ENCODE measurements at regions not wholly inside any gene's neighbourhood (a gene's known extent, or its start where the extent isn't known, plus 50 kb on each side); places are given as distances from the start of the nearest gene placed in this dataset.

GRCh38 chr10:121112136-121112535 is 261.0 kb downstream of the WDR11 start:
- H2AFZ ChIP-seq (ENCODE audit: low read depth), result no peak overlapping the region
- no peak overlapping the region for H3K4me3 ChIP-seq (ENCODE audit: low read depth in 2 of 2, low read length in 1 of 2)
- no peak for DNase-seq
- TF ChIP-seq NFIC (IDR thresholded peaks at IDR 0.05; ENCODE audit: borderline replicate concordance) (no peak), NRF1 (IDR thresholded peaks at IDR 0.05; ENCODE audit: low read depth, low read length) (no peak), FOXM1 (IDR thresholded peaks at IDR 0.05; ENCODE audit: low read depth) (no peak), RFX5 (IDR thresholded peaks at IDR 0.05; ENCODE audit: low read length) (no peak), RCOR1 (IDR thresholded peaks at IDR 0.05; ENCODE audit: low read length) (no peak), ELF1 (IDR thresholded peaks at IDR 0.05) (no peak), EP300 (IDR thresholded peaks at IDR 0.05; ENCODE audit: borderline replicate concordance in 1 of 2, low read depth in 1 of 2, low read length in 1 of 2) (no peak)
- TF ChIP-seq, protein P1, sequence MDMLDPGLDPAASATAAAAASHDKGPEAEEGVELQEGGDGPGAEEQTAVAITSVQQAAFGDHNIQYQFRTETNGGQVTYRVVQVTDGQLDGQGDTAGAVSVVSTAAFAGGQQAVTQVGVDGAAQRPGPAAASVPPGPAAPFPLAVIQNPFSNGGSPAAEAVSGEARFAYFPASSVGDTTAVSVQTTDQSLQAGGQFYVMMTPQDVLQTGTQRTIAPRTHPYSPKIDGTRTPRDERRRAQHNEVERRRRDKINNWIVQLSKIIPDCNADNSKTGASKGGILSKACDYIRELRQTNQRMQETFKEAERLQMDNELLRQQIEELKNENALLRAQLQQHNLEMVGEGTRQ (IDR thresholded peaks at IDR 0.05; ENCODE audit: borderline replicate concordance, low read depth, low read length), result no peak
- H3K9ac ChIP-seq, result no peak overlapping the region
- H3K36me3 ChIP-seq (replicated peaks in 1 of 2; ENCODE audit: control insufficient read depth in 1 of 2, insufficient read depth in 2 of 2, low read length in 1 of 2), result no peaks in the 10 kb centered on the region
- H3K79me2 ChIP-seq (ENCODE audit: insufficient read depth), result no peaks in the 10 kb centered on the region
- H3K4me1 ChIP-seq (ENCODE audit: control insufficient read depth in 1 of 2, insufficient read depth in 2 of 2, low read depth in 1 of 2, low read length in 1 of 2), result no peaks in the 10 kb centered on the region
- no peak overlapping the region for H3K4me2 ChIP-seq
- H3K27ac ChIP-seq (ENCODE audit: low read depth in 2 of 2, low read length in 1 of 2), result no peak overlapping the region
- POLR2A ChIA-PET, result no interaction called here
- no peaks in the 10 kb centered on the region for H3F3A ChIP-seq (replicated peaks; ENCODE audit: insufficient read depth)
- no peaks in the 10 kb centered on the region for H4K20me1 ChIP-seq (ENCODE audit: insufficient read depth)
- CTCF ChIA-PET, result interaction anchor here (0.6 kb wide), 1 partner anchor 21 kb away, joined by 3 read pairs; no protein-coding TSS in a partner anchor
- no peaks in the 10 kb centered on the region for H3K9me2 ChIP-seq
- no peaks in the 10 kb centered on the region for H3K9me3 ChIP-seq
- WGBS (ENCODE audit: low lambda C conversion rate), result 4% methylated on average over 1 of the region's 1 CpG
- no peaks in the 10 kb centered on the region for H3K27me3 ChIP-seq (ENCODE audit: insufficient read depth)

- TF ChIP-seq TEAD4 (IDR thresholded peaks at IDR 0.05; ENCODE audit: borderline replicate concordance, insufficient read depth) (no peak), TCF12 (IDR thresholded peaks at IDR 0.05) (no peak), GABPA (IDR thresholded peaks at IDR 0.05; ENCODE audit: low read depth) (no peak), MEF2A (IDR thresholded peaks at IDR 0.05; ENCODE audit: borderline replicate concordance, low read depth) (no peak), SMC3 (IDR thresholded peaks at IDR 0.05; ENCODE audit: low read depth, low read length) (no peak), EP300 (IDR thresholded peaks at IDR 0.05; ENCODE audit: borderline replicate concordance in 1 of 2, low read depth in 1 of 2, low read length in 1 of 2) (no peak), YY1 (IDR thresholded peaks at IDR 0.05; ENCODE audit: low read depth) (no peak), JUND (IDR thresholded peaks at IDR 0.05) (no peak), NRF1 (IDR thresholded peaks at IDR 0.05; ENCODE audit: low read depth, low read length) (no peak), RAD21 (IDR thresholded peaks at IDR 0.05; ENCODE audit: low read length) (no peak), GATA2 (CRISPR knock-in tag; IDR thresholded peaks at IDR 0.05) (no peak), CHD2 (IDR thresholded peaks at IDR 0.05; ENCODE audit: low read length, partially characterized antibody) (no peak), SIN3A (IDR thresholded peaks at IDR 0.05; ENCODE audit: borderline replicate concordance, low read depth, low read length) (no peak), POLR2AphosphoS5 (IDR thresholded peaks at IDR 0.05; ENCODE audit: low read depth, low read length) (no peak), RXRA (IDR thresholded peaks at IDR 0.05; ENCODE audit: borderline replicate concordance, low read depth) (no peak)
- TF ChIP-seq, protein P2, sequence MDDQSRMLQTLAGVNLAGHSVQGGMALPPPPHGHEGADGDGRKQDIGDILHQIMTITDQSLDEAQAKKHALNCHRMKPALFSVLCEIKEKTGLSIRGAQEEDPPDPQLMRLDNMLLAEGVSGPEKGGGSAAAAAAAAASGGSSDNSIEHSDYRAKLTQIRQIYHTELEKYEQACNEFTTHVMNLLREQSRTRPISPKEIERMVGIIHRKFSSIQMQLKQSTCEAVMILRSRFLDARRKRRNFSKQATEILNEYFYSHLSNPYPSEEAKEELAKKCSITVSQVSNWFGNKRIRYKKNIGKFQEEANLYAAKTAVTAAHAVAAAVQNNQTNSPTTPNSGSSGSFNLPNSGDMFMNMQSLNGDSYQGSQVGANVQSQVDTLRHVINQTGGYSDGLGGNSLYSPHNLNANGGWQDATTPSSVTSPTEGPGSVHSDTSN (IDR thresholded peaks at IDR 0.05), result no peak
- TF ChIP-seq, protein P1 (IDR thresholded peaks at IDR 0.05; ENCODE audit: borderline replicate concordance, low read depth, low read length), result no peak
- Histone ChIP-seq H3K9me2 (no peaks in the 10 kb centered on the region), H3F3A (replicated peaks; ENCODE audit: insufficient read depth) (no peaks in the 10 kb centered on the region), H3K27me3 (ENCODE audit: insufficient read depth) (no peaks in the 10 kb centered on the region), H2AFZ (ENCODE audit: low read depth) (no peak overlapping the region), H3K36me3 (replicated peaks in 1 of 2; ENCODE audit: control insufficient read depth in 1 of 2, insufficient read depth in 2 of 2, low read length in 1 of 2) (no peaks in the 10 kb centered on the region), H3K79me2 (ENCODE audit: insufficient read depth) (no peaks in the 10 kb centered on the region), H3K4me1 (ENCODE audit: control insufficient read depth in 1 of 2, insufficient read depth in 2 of 2, low read depth in 1 of 2, low read length in 1 of 2) (no peaks in the 10 kb centered on the region), H3K27ac (ENCODE audit: low read depth in 2 of 2, low read length in 1 of 2) (no peak overlapping the region), H3K4me2 (no peak overlapping the region), H3K9me3 (no peaks in the 10 kb centered on the region), H3K4me3 (ENCODE audit: low read depth in 2 of 2, low read length in 1 of 2) (no peak overlapping the region), H3K9ac (no peak overlapping the region), H4K20me1 (ENCODE audit: insufficient read depth) (no peaks in the 10 kb centered on the region)
- no peak for DNase-seq
- POLR2A ChIA-PET, result no interaction called here
- CTCF ChIA-PET, result interaction anchor here (0.6 kb wide), 1 partner anchor 22 kb away, joined by 3 read pairs; no protein-coding TSS in a partner anchor
- 46% methylated on average over 10 of the region's 10 CpGs for WGBS (ENCODE audit: low lambda C conversion rate)
Observed at GRCh38 chr10:121112579-121113384, 261.6 kb downstream of the WDR11 start.

Data from SK-N-SH (cell line).